GM12892 (cell line): ENCODE measurements at regions not wholly inside any gene's neighbourhood (a gene's known extent, or its start where the extent isn't known, plus 50 kb on each side); places are given as distances from the start of the nearest gene placed in this dataset.

Experiments used
- DNase-seq: peaks from one replicate; pipeline ENCODE4 v3.0.0; 2011; ENCODE audit not compliant: insufficient read length
- FAIRE-seq: peaks from 2 replicates; lab custom pipeline; 2011; peaks lifted over from hg19 to GRCh38; lab: Jason Lieb, UNC
- POLR2A ChIP-seq: IDR thresholded peaks from 2 replicates; pipeline ENCODE4 v1.6.1; 2011; ENCODE audit warnings: low read depth, low read length, control low read depth
- POLR2AphosphoS5 ChIP-seq: IDR thresholded peaks from 2 replicates; pipeline ENCODE4 v1.6.1; 2011; ENCODE audit warnings: low read depth, low read length, control low read depth
- TAF1 ChIP-seq: IDR thresholded peaks from 2 replicates; pipeline ENCODE4 v1.6.1; 2011; ENCODE audit warnings: low read depth, mild to moderate bottlenecking, control low read depth, low read length, borderline replicate concordance

DNA sequence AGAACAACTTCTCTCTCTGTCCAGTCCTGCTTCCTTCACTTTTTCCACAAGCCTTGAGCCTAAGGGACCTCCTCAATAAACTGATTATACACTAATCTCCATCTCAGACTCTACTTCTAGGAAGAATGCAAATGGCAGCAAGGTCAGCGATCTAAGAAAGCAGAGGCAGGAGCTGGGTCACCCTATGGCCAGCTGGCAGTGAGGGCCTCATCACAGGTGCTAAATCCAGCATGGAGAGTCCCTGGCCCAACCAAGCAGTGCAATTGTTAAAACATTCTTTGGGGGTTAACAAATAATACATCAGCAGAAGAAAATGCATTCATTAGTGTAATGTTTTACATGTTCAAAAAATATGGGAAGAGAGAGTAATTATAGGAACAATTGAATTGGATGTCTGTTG is 416.0 kb downstream of the SIPA1L2 start:
- no peak for DNase-seq
- FAIRE-seq = no peak
- no peak for TF ChIP-seq TAF1
- no peak for TF ChIP-seq POLR2AphosphoS5
- no peak for TF ChIP-seq POLR2A

GRCh38 chr1:232212253-232212652 is 417.7 kb downstream of the SIPA1L2 start:
- FAIRE-seq (no peak), DNase-seq (no peak)
- TF ChIP-seq POLR2A (no peak), TAF1 (no peak), POLR2AphosphoS5 (no peak)

- FAIRE-seq (no peak), DNase-seq (no peak)
- TF ChIP-seq TAF1 = no peak
- TF ChIP-seq POLR2AphosphoS5 = no peak
Observed at GRCh38 chr1:232211149-232211548, 418.8 kb downstream of the SIPA1L2 start.

GRCh38 chr1:232209357-232209756 is 420.6 kb downstream of the SIPA1L2 start:
- DNase-seq (no peak), FAIRE-seq (no peak)
- TF ChIP-seq POLR2AphosphoS5 = no peak
- no peak for TF ChIP-seq TAF1
- no peak for TF ChIP-seq POLR2A

DNA sequence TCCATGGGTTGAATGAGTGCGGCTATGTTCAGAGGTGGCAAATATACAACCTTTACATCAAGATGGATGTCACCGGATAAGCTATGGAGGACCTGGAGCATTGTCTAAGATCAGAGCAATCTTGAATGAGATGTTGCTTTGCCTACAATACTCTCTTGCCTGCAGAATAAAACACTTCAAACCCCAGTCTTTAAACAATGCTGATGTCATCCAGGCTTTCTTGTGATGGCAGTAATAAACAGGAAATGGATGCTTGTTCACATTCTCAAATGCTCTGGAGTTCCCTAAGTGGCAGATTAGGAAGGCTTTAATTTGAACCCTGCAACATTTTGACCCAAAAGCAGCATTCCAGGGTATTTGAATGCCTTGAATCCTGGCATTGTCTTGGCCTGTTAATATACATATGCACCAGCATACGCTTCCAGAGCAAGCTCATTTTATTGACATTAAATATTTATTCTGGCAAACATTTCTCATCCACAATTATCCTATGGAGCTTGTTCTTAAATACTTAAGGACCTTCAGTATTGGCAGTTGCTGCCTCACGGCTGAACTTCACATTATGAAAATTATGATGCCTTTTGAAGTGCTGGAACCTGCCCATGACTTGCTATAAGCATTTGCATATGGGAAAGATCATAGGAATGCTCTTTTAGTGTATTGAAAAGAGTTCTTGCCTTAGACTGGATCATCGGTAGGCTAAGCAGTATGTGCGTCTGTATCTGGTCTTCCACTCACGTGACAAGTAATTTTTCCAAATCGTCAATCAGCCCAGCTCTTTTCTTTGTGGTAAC is 422.7 kb downstream of the SIPA1L2 start:
- FAIRE-seq = no peak
- no peak for DNase-seq
- TF ChIP-seq TAF1 (no peak), POLR2AphosphoS5 (no peak), POLR2A (no peak)

- FAIRE-seq (no peak), DNase-seq (no peak)
- TF ChIP-seq POLR2AphosphoS5 = no peak
- no peak for TF ChIP-seq TAF1
- TF ChIP-seq POLR2A = no peak
Observed at GRCh38 chr1:232204269-232204668, 425.7 kb downstream of the SIPA1L2 start.

GRCh38 chr1:232201024-232201423 is 428.9 kb downstream of the SIPA1L2 start:
- TF ChIP-seq POLR2AphosphoS5 (no peak), POLR2A (no peak), TAF1 (no peak)
- DNase-seq (no peak), FAIRE-seq (no peak)

- DNase-seq (no peak), FAIRE-seq (no peak)
- TF ChIP-seq TAF1 (no peak), POLR2AphosphoS5 (no peak), POLR2A (no peak)
Observed at GRCh38 chr1:232196042-232196441, 433.9 kb downstream of the SIPA1L2 start.

GRCh38 chr1:232194424-232194823 is 435.5 kb downstream of the SIPA1L2 start:
- no peak for FAIRE-seq
- DNase-seq = no peak
- TF ChIP-seq POLR2A (no peak), TAF1 (no peak), POLR2AphosphoS5 (no peak)

GRCh38 chr1:232193451-232193783 is 436.5 kb downstream of the SIPA1L2 start:
- TF ChIP-seq TAF1 (no peak), POLR2AphosphoS5 (no peak), POLR2A (no peak)
- no peak for FAIRE-seq
- DNase-seq = no peak

- FAIRE-seq (no peak), DNase-seq (no peak)
- TF ChIP-seq POLR2A (no peak), TAF1 (no peak), POLR2AphosphoS5 (no peak)
Observed at GRCh38 chr1:232192781-232193450, 437.0 kb downstream of the SIPA1L2 start.

GRCh38 chr1:232191560-232191959 is 438.4 kb downstream of the SIPA1L2 start:
- FAIRE-seq (no peak), DNase-seq (no peak)
- TF ChIP-seq POLR2A = no peak
- TF ChIP-seq TAF1 = no peak

- DNase-seq = no peak
- TF ChIP-seq POLR2AphosphoS5 (no peak), TAF1 (no peak), POLR2A (no peak)
Observed at GRCh38 chr1:232188318-232188717, 441.6 kb downstream of the SIPA1L2 start.

More at GRCh38 chr1:232188318-232188717, 441.6 kb downstream of the SIPA1L2 start:
- no peak for FAIRE-seq
